ENCODE measurements at regions not wholly inside any gene's neighbourhood (a gene's known extent, or its start where the extent isn't known, plus 50 kb on each side); places are given as distances from the start of the nearest gene placed in this dataset.

- H3K27ac ChIP-seq: no peak overlapping the region
- TF ChIP-seq CTCF (IDR thresholded peaks at IDR 0.05): no peak
- no peak for DNase-seq (ENCODE audit: low spot score in 2 of 2)
- no peaks in the 10 kb centered on the region for H3K27me3 ChIP-seq
- intact Hi-C loops (cut with DNase I): no loop called here
- no peaks in the 10 kb centered on the region for H3K4me1 ChIP-seq
- no peaks in the 10 kb centered on the region for H3K36me3 ChIP-seq
- no peak overlapping the region for H3K4me3 ChIP-seq
- H3K9me3 ChIP-seq: no peaks in the 10 kb centered on the region
Measured at GRCh38 chr5:18403941-18404438, 769.7 kb downstream of the TAF11L14 start.

GRCh38 chr5:18420711-18421110 lies 786.5 kb downstream of the TAF11L14 start:
- Histone ChIP-seq H3K27ac (no peak overlapping the region), H3K4me1 (no peaks in the 10 kb centered on the region), H3K36me3 (no peaks in the 10 kb centered on the region), H3K9me3 (no peaks in the 10 kb centered on the region), H3K27me3 (no peaks in the 10 kb centered on the region), H3K4me3 (no peak overlapping the region)
- DNase-seq (ENCODE audit: low spot score in 2 of 2): no peak
- no peak for TF ChIP-seq CTCF (IDR thresholded peaks at IDR 0.05)
- intact Hi-C loops (cut with DNase I): no loop called here

- DNase-seq (ENCODE audit: low spot score in 2 of 2): no peak
- no peaks in the 10 kb centered on the region for H3K9me3 ChIP-seq
- no peak overlapping the region for H3K27ac ChIP-seq
- no peak for TF ChIP-seq CTCF (IDR thresholded peaks at IDR 0.05)
- no peak overlapping the region for H3K4me3 ChIP-seq
- no peaks in the 10 kb centered on the region for H3K4me1 ChIP-seq
- H3K36me3 ChIP-seq: no peaks in the 10 kb centered on the region
- H3K27me3 ChIP-seq: no peaks in the 10 kb centered on the region
- intact Hi-C loops (cut with DNase I): no loop called here
Measured at GRCh38 chr5:18433336-18433735, 799.1 kb downstream of the TAF11L14 start.

- Histone ChIP-seq H3K36me3 (no peaks in the 10 kb centered on the region), H3K27me3 (no peaks in the 10 kb centered on the region), H3K27ac (no peak overlapping the region), H3K4me3 (no peak overlapping the region), H3K9me3 (no peaks in the 10 kb centered on the region), H3K4me1 (no peaks in the 10 kb centered on the region)
- TF ChIP-seq CTCF (IDR thresholded peaks at IDR 0.05): no peak
- intact Hi-C loops (cut with DNase I): no loop called here
- no peak for DNase-seq (ENCODE audit: low spot score in 2 of 2)
Measured at GRCh38 chr5:18438126-18438525, 803.9 kb downstream of the TAF11L14 start.

- Histone ChIP-seq H3K9me3 (no peaks in the 10 kb centered on the region), H3K27me3 (no peaks in the 10 kb centered on the region), H3K27ac (no peak overlapping the region), H3K4me1 (no peaks in the 10 kb centered on the region), H3K4me3 (no peak overlapping the region), H3K36me3 (no peaks in the 10 kb centered on the region)
- no peak for TF ChIP-seq CTCF (IDR thresholded peaks at IDR 0.05)
- DNase-seq (ENCODE audit: low spot score in 2 of 2): no peak
- intact Hi-C loops (cut with DNase I): no loop called here
Measured at GRCh38 chr5:18455521-18455920, 821.3 kb downstream of the TAF11L14 start.

- DNase-seq (ENCODE audit: low spot score in 2 of 2): no peak
- no peaks in the 10 kb centered on the region for H3K4me1 ChIP-seq
- no peak overlapping the region for H3K4me3 ChIP-seq
- H3K27ac ChIP-seq: no peak overlapping the region
- TF ChIP-seq CTCF (IDR thresholded peaks at IDR 0.05): no peak
- no peaks in the 10 kb centered on the region for H3K9me3 ChIP-seq
- intact Hi-C loops (cut with DNase I): no loop called here
- no peaks in the 10 kb centered on the region for H3K36me3 ChIP-seq
- no peaks in the 10 kb centered on the region for H3K27me3 ChIP-seq
Measured at GRCh38 chr5:18457255-18457654, 823.0 kb downstream of the TAF11L14 start.
